ENCODE measurements at regions not wholly inside any gene's neighbourhood (a gene's known extent, or its start where the extent isn't known, plus 50 kb on each side); places are given as distances from the start of the nearest gene placed in this dataset.

GRCh38 chr2:234702731-234703225 is 205.9 kb upstream of the ARL4C start:
- CTCF ChIA-PET, result no interaction called here
- Mint-ChIP-seq H3K4me3 (no peak overlapping the region), H3K9me3 (peaks cover 17% of the 10 kb centered on the region), H3K36me3 (peaks cover 9% of the 10 kb centered on the region), H3K4me1 (peaks cover 21% of the 10 kb centered on the region), H3K27ac (no peak overlapping the region), H3K27me3 (ENCODE audit: low read depth) (peaks cover 8% of the 10 kb centered on the region)
- ATAC-seq (no peak), DNase-seq (ENCODE audit: low spot score) (no peak)
- POLR2A ChIA-PET, result no interaction called here
- TF ChIP-seq FOXP4 (CRISPR knock-in tag; IDR thresholded peaks at IDR 0.05) (no peak), ZNF425 (CRISPR knock-in tag; conservative IDR thresholded peaks at IDR 0.05) (no peak), CTCF (IDR thresholded peaks at IDR 0.05) (no peak), EMX1 (CRISPR knock-in tag; IDR thresholded peaks at IDR 0.05) (no peak), ZNF219 (CRISPR knock-in tag; IDR thresholded peaks at IDR 0.05; ENCODE audit: borderline replicate concordance) (no peak), ZNF317 (CRISPR knock-in tag; IDR thresholded peaks at IDR 0.05; ENCODE audit: borderline replicate concordance, low read depth) (no peak), ELF4 (CRISPR knock-in tag; IDR thresholded peaks at IDR 0.05; ENCODE audit: low read depth) (no peak), AR (CRISPR knock-in tag; IDR thresholded peaks at IDR 0.05) (no peak), IRF1 (CRISPR knock-in tag; IDR thresholded peaks at IDR 0.05) (no peak), ESRRA (CRISPR knock-in tag; IDR thresholded peaks at IDR 0.05; ENCODE audit: borderline replicate concordance) (no peak), PRRX2 (CRISPR knock-in tag; IDR thresholded peaks at IDR 0.05) (no peak), CDX4 (CRISPR knock-in tag; IDR thresholded peaks at IDR 0.05; ENCODE audit: borderline replicate concordance) (no peak)
- TF ChIP-seq, protein P1, sequence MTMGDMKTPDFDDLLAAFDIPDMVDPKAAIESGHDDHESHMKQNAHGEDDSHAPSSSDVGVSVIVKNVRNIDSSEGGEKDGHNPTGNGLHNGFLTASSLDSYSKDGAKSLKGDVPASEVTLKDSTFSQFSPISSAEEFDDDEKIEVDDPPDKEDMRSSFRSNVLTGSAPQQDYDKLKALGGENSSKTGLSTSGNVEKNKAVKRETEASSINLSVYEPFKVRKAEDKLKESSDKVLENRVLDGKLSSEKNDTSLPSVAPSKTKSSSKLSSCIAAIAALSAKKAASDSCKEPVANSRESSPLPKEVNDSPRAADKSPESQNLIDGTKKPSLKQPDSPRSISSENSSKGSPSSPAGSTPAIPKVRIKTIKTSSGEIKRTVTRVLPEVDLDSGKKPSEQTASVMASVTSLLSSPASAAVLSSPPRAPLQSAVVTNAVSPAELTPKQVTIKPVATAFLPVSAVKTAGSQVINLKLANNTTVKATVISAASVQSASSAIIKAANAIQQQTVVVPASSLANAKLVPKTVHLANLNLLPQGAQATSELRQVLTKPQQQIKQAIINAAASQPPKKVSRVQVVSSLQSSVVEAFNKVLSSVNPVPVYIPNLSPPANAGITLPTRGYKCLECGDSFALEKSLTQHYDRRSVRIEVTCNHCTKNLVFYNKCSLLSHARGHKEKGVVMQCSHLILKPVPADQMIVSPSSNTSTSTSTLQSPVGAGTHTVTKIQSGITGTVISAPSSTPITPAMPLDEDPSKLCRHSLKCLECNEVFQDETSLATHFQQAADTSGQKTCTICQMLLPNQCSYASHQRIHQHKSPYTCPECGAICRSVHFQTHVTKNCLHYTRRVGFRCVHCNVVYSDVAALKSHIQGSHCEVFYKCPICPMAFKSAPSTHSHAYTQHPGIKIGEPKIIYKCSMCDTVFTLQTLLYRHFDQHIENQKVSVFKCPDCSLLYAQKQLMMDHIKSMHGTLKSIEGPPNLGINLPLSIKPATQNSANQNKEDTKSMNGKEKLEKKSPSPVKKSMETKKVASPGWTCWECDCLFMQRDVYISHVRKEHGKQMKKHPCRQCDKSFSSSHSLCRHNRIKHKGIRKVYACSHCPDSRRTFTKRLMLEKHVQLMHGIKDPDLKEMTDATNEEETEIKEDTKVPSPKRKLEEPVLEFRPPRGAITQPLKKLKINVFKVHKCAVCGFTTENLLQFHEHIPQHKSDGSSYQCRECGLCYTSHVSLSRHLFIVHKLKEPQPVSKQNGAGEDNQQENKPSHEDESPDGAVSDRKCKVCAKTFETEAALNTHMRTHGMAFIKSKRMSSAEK (CRISPR knock-in tag; IDR thresholded peaks at IDR 0.05; ENCODE audit: borderline replicate concordance), result no peak
- TF ChIP-seq, protein P2, sequence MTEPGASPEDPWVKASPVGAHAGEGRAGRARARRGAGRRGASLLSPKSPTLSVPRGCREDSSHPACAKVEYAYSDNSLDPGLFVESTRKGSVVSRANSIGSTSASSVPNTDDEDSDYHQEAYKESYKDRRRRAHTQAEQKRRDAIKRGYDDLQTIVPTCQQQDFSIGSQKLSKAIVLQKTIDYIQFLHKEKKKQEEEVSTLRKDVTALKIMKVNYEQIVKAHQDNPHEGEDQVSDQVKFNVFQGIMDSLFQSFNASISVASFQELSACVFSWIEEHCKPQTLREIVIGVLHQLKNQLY (CRISPR knock-in tag; IDR thresholded peaks at IDR 0.05), result no peak
- TF ChIP-seq, protein P3, sequence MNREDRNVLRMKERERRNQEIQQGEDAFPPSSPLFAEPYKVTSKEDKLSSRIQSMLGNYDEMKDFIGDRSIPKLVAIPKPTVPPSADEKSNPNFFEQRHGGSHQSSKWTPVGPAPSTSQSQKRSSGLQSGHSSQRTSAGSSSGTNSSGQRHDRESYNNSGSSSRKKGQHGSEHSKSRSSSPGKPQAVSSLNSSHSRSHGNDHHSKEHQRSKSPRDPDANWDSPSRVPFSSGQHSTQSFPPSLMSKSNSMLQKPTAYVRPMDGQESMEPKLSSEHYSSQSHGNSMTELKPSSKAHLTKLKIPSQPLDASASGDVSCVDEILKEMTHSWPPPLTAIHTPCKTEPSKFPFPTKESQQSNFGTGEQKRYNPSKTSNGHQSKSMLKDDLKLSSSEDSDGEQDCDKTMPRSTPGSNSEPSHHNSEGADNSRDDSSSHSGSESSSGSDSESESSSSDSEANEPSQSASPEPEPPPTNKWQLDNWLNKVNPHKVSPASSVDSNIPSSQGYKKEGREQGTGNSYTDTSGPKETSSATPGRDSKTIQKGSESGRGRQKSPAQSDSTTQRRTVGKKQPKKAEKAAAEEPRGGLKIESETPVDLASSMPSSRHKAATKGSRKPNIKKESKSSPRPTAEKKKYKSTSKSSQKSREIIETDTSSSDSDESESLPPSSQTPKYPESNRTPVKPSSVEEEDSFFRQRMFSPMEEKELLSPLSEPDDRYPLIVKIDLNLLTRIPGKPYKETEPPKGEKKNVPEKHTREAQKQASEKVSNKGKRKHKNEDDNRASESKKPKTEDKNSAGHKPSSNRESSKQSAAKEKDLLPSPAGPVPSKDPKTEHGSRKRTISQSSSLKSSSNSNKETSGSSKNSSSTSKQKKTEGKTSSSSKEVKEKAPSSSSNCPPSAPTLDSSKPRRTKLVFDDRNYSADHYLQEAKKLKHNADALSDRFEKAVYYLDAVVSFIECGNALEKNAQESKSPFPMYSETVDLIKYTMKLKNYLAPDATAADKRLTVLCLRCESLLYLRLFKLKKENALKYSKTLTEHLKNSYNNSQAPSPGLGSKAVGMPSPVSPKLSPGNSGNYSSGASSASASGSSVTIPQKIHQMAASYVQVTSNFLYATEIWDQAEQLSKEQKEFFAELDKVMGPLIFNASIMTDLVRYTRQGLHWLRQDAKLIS (CRISPR knock-in tag; IDR thresholded peaks at IDR 0.05; ENCODE audit: borderline replicate concordance), result no peak
- TF ChIP-seq, protein P4, sequence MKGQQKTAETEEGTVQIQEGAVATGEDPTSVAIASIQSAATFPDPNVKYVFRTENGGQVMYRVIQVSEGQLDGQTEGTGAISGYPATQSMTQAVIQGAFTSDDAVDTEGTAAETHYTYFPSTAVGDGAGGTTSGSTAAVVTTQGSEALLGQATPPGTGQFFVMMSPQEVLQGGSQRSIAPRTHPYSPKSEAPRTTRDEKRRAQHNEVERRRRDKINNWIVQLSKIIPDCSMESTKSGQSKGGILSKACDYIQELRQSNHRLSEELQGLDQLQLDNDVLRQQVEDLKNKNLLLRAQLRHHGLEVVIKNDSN (CRISPR knock-in tag; IDR thresholded peaks at IDR 0.05), result no peak

Measured in WTC11 (cell line).